ENCODE measurements at regions not wholly inside any gene's neighbourhood (a gene's known extent, or its start where the extent isn't known, plus 50 kb on each side); places are given as distances from the start of the nearest gene placed in this dataset.
"Not testable (repeated sequence)": the region's sequence is repeated elsewhere in the genome, so short reads cannot be mapped to it uniquely, and the experiment has no call there.

DNA sequence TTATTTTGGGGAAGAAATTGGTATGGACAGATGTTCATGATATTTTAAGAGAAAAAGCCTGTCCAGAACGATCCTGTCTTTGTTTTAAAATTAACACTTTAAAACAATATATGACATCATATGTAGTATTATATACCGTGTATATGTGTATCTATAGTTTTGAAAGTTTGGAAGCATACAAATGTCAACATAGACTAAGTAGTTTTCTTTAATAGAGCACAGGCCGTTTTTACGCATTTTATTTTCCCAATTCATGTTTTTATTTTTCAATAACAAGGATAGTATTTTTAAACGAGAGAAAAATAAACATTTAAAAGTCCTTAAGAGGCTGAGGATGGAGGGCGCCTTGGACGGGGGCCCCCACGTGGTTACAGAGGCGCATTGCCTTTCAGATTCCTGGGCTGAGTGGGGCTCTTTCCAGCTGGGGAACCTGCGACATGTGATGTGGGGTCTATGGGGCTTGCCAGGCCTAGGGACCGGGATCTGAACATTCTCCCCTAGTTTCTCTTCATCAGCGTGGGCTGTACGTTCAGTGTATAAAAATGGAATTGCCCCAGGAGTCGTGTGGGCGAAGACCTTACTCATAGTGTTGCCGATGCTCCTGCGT lies 127.8 kb upstream of the ZNF746 start:
- no peaks in the 10 kb centered on the region for H3K9me3 ChIP-seq (ENCODE audit: control extremely low read depth in 1 of 5, control insufficient read depth in 4 of 5, insufficient read depth in 2 of 5, low read depth in 1 of 5, low read length in 4 of 5)
- H3K4me3 ChIP-seq (ENCODE audit: control insufficient read depth in 1 of 7, extremely low read depth in 1 of 7, insufficient read depth in 4 of 7, low read depth in 2 of 7, low read length in 6 of 7) = peak overlapping the region in 6 of 7 experiments; percentile 80 to 91 (median 84)
- peaks cover 0 to 8% (median 3%) of the 10 kb centered on the region in 5 experiments for H3K27me3 ChIP-seq (replicated peaks in 2 of 5; ENCODE audit: control insufficient read depth in 4 of 5, insufficient read depth in 5 of 5, low read length in 4 of 5)
- 45% methylated on average over 9 of the region's 17 CpGs for WGBS (ENCODE audit: insufficient coverage)
- peak; percentile 68 to 77 (median 74) for DNase-seq
- POLR2A ChIA-PET = no interaction called here
- CTCF ChIA-PET = interaction anchor here (0.8 to 2.3 kb wide), 11 partner anchors 9 to 430 kb away, joined by 3 to 8 read pairs (median 4); partner anchors contain the start of gene ZNF282
- peaks cover 2 to 8% (median 5%) of the 10 kb centered on the region in 4 experiments for H3K36me3 ChIP-seq (ENCODE audit: control insufficient read depth in 4 of 4, insufficient read depth in 4 of 4, low read length in 3 of 4)
- H3K27ac ChIP-seq (ENCODE audit: insufficient read depth in 1 of 2, low read depth in 1 of 2, low read length in 2 of 2, poor library complexity in 1 of 2, severe bottlenecking in 2 of 2) = peak overlapping the region in 1 of 2 experiments; percentile 86
- H3K4me1 ChIP-seq (ENCODE audit: control extremely low read depth in 1 of 4, control insufficient read depth in 4 of 4, insufficient read depth in 4 of 4, low read length in 3 of 4) = peaks cover 14 to 35% (median 25%) of the 10 kb centered on the region in 4 experiments

DNA sequence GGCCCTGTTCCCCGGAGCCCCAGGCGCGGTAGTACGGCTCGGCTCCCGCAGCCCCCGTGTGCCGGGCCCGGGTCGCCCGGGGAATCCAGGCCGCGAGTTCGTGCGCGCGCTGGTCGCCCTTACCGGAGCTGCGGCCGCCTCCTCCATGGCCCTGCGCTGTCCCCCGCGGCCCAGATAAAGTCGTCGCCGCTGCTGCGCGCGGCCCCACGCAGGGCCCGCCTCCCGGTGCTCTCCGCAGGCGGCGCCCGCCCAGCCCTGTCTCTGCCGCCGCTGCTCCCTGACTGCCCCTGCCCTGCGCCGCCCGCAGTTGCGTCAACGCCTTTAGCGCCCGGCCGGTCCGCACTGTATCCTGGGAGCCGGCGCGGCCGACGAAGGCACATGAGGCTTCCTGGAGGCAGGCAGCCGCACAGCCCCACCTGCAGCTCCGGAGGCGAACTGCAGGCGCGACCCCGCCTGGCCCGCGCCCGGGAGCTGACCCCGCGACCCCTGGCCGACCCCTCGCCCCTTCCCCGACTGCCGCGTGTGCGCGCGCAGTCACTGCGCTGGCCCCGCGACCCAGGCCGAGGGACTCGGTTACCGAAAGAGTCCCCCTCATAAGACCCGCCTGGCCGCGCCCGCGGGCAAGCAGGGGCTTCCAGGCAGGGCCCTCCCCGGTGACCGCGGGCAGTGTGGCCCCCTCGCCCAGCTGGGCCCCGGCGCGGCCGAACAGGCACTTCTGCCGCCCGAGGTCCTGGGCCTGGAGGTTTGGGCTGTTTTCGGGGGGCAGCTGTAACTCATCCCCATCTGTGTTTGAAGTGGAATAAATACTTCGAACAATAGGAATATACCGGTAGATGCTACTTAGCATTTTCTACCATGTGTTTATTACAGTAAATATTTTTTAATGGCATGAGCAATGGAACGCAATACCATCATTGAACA lies 127.1 kb upstream of the ZNF746 start:
- H3K27me3 ChIP-seq (replicated peaks in 2 of 5; ENCODE audit: control insufficient read depth in 4 of 5, insufficient read depth in 5 of 5, low read length in 4 of 5) = peaks cover 0 to 4% (median 0%) of the 10 kb centered on the region in 5 experiments
- peak overlapping the region; percentile 50 to 86 for H3K27ac ChIP-seq (ENCODE audit: insufficient read depth in 1 of 2, low read depth in 1 of 2, low read length in 2 of 2, poor library complexity in 1 of 2, severe bottlenecking in 2 of 2)
- peaks cover 14 to 35% (median 25%) of the 10 kb centered on the region in 4 experiments for H3K4me1 ChIP-seq (ENCODE audit: control extremely low read depth in 1 of 4, control insufficient read depth in 4 of 4, insufficient read depth in 4 of 4, low read length in 3 of 4)
- ChIA-PET CTCF (interaction anchor here (0.8 to 1.8 kb wide), 10 partner anchors 9 to 429 kb away, joined by 3 to 7 read pairs (median 4); partner anchors contain the start of gene ZNF282), POLR2A (interaction anchor here (0.6 kb wide), 3 partner anchors 124 to 651 kb away, joined by 3 to 6 read pairs (median 3); no protein-coding TSS in a partner anchor)
- no peaks in the 10 kb centered on the region for H3K9me3 ChIP-seq (ENCODE audit: control extremely low read depth in 1 of 5, control insufficient read depth in 4 of 5, insufficient read depth in 2 of 5, low read depth in 1 of 5, low read length in 4 of 5)
- peak; percentile 93 to 95 (median 93) for DNase-seq
- H3K4me3 ChIP-seq (ENCODE audit: control insufficient read depth in 1 of 7, extremely low read depth in 1 of 7, insufficient read depth in 4 of 7, low read depth in 2 of 7, low read length in 6 of 7) = peak overlapping the region; percentile 80 to 91 (median 82)
- 0% methylated on average over 86 of the region's 97 CpGs for WGBS (ENCODE audit: insufficient coverage)
- H3K36me3 ChIP-seq (ENCODE audit: control insufficient read depth in 4 of 4, insufficient read depth in 4 of 4, low read length in 3 of 4) = peaks cover 2 to 16% (median 10%) of the 10 kb centered on the region in 4 experiments

DNA sequence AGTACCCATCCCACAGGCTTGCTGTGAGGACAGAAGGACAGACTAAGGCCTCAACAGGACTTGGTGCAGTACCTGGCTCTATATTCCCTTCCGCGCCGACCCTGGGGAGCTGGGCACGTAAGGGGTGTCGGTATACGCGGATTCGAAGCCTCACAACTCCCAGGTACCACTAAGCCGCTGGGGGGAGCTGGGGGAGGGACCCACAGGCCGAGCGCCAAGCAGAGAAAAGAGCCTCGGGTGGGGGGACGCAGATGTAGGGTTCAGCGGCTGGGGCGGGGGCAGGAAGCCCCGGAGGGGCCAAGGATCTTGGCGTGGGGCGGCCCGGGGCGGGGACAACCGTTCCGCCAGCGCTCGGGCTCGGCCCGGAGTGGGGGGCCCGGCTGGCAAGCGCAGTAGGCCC lies 126.4 kb upstream of the ZNF746 start:
- peak; percentile 22 to 65 (median 58) for DNase-seq
- no peaks in the 10 kb centered on the region for H3K9me3 ChIP-seq (ENCODE audit: control extremely low read depth in 1 of 5, control insufficient read depth in 4 of 5, insufficient read depth in 2 of 5, low read depth in 1 of 5, low read length in 4 of 5)
- peaks cover 0 to 4% (median 0%) of the 10 kb centered on the region in 5 experiments for H3K27me3 ChIP-seq (replicated peaks in 2 of 5; ENCODE audit: control insufficient read depth in 4 of 5, insufficient read depth in 5 of 5, low read length in 4 of 5)
- H3K4me3 ChIP-seq (ENCODE audit: control insufficient read depth in 1 of 7, extremely low read depth in 1 of 7, insufficient read depth in 4 of 7, low read depth in 2 of 7, low read length in 6 of 7) = peak overlapping the region; percentile 80 to 91 (median 82)
- peaks cover 14 to 35% (median 25%) of the 10 kb centered on the region in 4 experiments for H3K4me1 ChIP-seq (ENCODE audit: control extremely low read depth in 1 of 4, control insufficient read depth in 4 of 4, insufficient read depth in 4 of 4, low read length in 3 of 4)
- POLR2A ChIA-PET = interaction anchor here (0.6 to 0.7 kb wide), 3 partner anchors 125 to 1345 kb away, joined by 3 to 6 read pairs (median 3); no protein-coding TSS in a partner anchor
- 0% methylated on average over 19 of the region's 28 CpGs for WGBS (ENCODE audit: insufficient coverage)
- H3K27ac ChIP-seq (ENCODE audit: insufficient read depth in 1 of 2, low read depth in 1 of 2, low read length in 2 of 2, poor library complexity in 1 of 2, severe bottlenecking in 2 of 2) = peak overlapping the region; percentile 50 to 86
- CTCF ChIA-PET = interaction anchor here (0.7 to 1.6 kb wide), 6 partner anchors 40 to 413 kb away, joined by 3 to 4 read pairs (median 3); no protein-coding TSS in a partner anchor
- H3K36me3 ChIP-seq (ENCODE audit: control insufficient read depth in 4 of 4, insufficient read depth in 4 of 4, low read length in 3 of 4) = peaks cover 4 to 23% (median 17%) of the 10 kb centered on the region in 4 experiments

DNA sequence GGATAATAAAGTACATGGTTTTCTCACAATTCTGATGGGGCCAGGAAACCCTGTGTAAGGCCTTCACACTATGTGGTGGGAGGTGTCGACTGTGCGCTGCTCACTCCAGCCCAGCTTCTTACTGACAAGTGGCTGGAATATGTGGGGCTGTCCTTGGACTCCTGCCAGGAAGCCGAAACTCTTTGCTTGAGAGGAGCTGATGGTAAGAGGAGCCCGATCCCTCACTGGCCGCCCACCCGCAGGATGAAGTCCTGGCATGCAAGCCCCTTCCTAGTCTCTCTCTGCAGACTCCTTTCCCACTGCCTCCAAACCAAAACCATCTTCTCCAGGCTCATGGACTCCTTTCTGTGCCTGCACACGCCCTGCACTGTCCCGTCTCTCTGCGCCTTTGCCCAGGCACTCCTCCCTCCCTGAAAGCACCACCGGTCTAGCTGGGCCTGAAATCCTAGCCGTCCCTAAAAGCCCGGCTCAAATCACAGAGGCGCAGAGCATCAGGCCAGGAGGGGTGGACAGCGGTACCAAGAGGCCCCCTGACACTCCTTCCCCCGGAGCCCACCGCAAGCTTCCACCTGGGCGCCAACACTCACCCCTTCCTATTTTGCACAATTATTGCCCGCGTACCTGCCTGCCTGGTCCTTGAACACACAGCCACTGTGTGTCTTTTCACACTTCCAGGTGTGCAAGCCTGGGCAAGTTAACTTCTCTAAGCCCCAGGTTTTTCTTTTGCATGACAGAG lies 125.8 kb upstream of the ZNF746 start:
- H3K4me3 ChIP-seq (ENCODE audit: control insufficient read depth in 1 of 7, extremely low read depth in 1 of 7, insufficient read depth in 4 of 7, low read depth in 2 of 7, low read length in 6 of 7) = peak overlapping the region; percentile 80 to 91 (median 82)
- DNase-seq = peak in 1 of 3 donors; percentile 12
- WGBS (ENCODE audit: insufficient coverage) = 47% methylated on average over 11 of the region's 19 CpGs
- H3K27me3 ChIP-seq (replicated peaks in 2 of 5; ENCODE audit: control insufficient read depth in 4 of 5, insufficient read depth in 5 of 5, low read length in 4 of 5); H3K9me3 ChIP-seq (ENCODE audit: control extremely low read depth in 1 of 5, control insufficient read depth in 4 of 5, insufficient read depth in 2 of 5, low read depth in 1 of 5, low read length in 4 of 5): not testable (repeated sequence)
- H3K4me1 ChIP-seq (ENCODE audit: control extremely low read depth in 1 of 4, control insufficient read depth in 4 of 4, insufficient read depth in 4 of 4, low read length in 3 of 4) = peaks cover 14 to 35% (median 25%) of the 10 kb centered on the region in 4 experiments
- peaks cover 4 to 27% (median 22%) of the 10 kb centered on the region in 4 experiments for H3K36me3 ChIP-seq (ENCODE audit: control insufficient read depth in 4 of 4, insufficient read depth in 4 of 4, low read length in 3 of 4)
- ChIA-PET CTCF (interaction anchor here (0.7 to 1.2 kb wide), 3 partner anchors 15 to 413 kb away, joined by 3 read pairs; no protein-coding TSS in a partner anchor), POLR2A (interaction anchor here (0.6 to 0.7 kb wide), 2 partner anchors 650 to 1346 kb away, joined by 3 to 6 read pairs; no protein-coding TSS in a partner anchor)
- peak overlapping the region in 1 of 2 experiments; percentile 86 for H3K27ac ChIP-seq (ENCODE audit: insufficient read depth in 1 of 2, low read depth in 1 of 2, low read length in 2 of 2, poor library complexity in 1 of 2, severe bottlenecking in 2 of 2)

DNA sequence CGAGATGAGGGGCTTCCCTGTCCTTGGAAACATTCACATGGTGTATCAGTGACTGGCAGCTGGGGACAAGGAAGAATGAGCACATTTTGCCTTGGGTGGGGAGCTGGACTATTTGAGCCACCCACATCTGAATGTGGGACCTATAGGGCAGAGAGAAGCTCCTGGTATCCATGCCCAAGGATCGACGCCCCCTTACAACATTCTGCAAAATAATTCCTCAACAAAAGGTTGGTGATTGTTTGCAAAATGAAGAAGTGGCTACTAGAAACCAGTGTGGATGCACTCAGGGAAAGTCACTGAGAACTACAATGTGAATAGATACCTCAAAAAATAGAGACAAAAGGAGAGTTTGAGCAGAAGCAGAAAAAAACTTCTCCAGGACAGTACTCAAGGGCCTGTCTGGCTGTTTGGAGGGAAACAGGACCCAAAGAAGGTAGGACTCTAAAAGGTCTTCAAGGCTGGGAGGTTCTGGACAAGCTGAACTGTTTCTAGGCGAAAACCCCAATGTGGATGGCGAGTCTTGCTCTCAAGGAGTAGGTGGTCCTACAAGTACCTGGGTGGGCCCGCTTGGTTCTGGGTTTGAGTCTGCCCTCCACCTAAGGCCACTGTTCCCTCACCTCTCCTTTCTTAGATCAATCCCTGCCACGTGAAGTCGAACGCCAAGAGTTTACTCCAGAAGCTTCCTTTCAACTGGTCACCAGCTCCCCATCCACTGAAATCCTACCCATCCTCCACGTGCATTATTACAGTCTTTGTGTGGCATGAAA lies 125.0 kb upstream of the ZNF746 start:
- Histone ChIP-seq H3K4me1 (ENCODE audit: control extremely low read depth in 1 of 4, control insufficient read depth in 4 of 4, insufficient read depth in 4 of 4, low read length in 3 of 4) (peaks cover 14 to 35% (median 25%) of the 10 kb centered on the region in 4 experiments), H3K27ac (ENCODE audit: insufficient read depth in 1 of 2, low read depth in 1 of 2, low read length in 2 of 2, poor library complexity in 1 of 2, severe bottlenecking in 2 of 2) (no peak overlapping the region), H3K27me3 (replicated peaks in 2 of 5; ENCODE audit: control insufficient read depth in 4 of 5, insufficient read depth in 5 of 5, low read length in 4 of 5) (peaks cover 0 to under 1% (median 0%) of the 10 kb centered on the region in 5 experiments), H3K36me3 (ENCODE audit: control insufficient read depth in 4 of 4, insufficient read depth in 4 of 4, low read length in 3 of 4) (peaks cover 4 to 35% (median 26%) of the 10 kb centered on the region in 4 experiments), H3K4me3 (ENCODE audit: control insufficient read depth in 1 of 7, extremely low read depth in 1 of 7, insufficient read depth in 4 of 7, low read depth in 2 of 7, low read length in 6 of 7) (peak overlapping the region in 3 of 7 experiments; percentile 38 to 91 (median 43)), H3K9me3 (ENCODE audit: control extremely low read depth in 1 of 5, control insufficient read depth in 4 of 5, insufficient read depth in 2 of 5, low read depth in 1 of 5, low read length in 4 of 5) (no peaks in the 10 kb centered on the region)
- ChIA-PET CTCF (interaction anchor here (1.2 to 1.4 kb wide), 2 partner anchors 14 to 22 kb away, joined by 3 read pairs; no protein-coding TSS in a partner anchor), POLR2A (interaction anchor here (0.5 to 0.8 kb wide), 3 partner anchors 16 to 777 kb away, joined by 3 to 4 read pairs (median 3); no protein-coding TSS in a partner anchor)
- no peak for DNase-seq
- WGBS (ENCODE audit: insufficient coverage) = 100% methylated on average over 7 of the region's 10 CpGs
